Urinary bladder (tissue), 3 donors: ENCODE measurements at regions not wholly inside any gene's neighbourhood (a gene's known extent, or its start where the extent isn't known, plus 50 kb on each side); places are given as distances from the start of the nearest gene placed in this dataset.
"Not testable (repeated sequence)": the region's sequence is repeated elsewhere in the genome, so short reads cannot be mapped to it uniquely, and the experiment has no call there.

Experiments
- DNase-seq: peaks from one replicate; pipeline ENCODE4 v3.0.0-alpha.2; 2015; ENCODE audit errors: extremely low spot score
- H3K27ac ChIP-seq: one replicate; pipeline ENCODE4 v1.5.1; 2013; ENCODE audit warnings: low read depth, mild to moderate bottlenecking, moderate library complexity
- H3K36me3 ChIP-seq: one replicate; pipeline ENCODE4 v1.6.1; 2013; ENCODE audit warnings: mild to moderate bottlenecking, moderate library complexity; ENCODE audit not compliant: insufficient read depth
- H3K4me1 ChIP-seq: one replicate; pipeline ENCODE4 v1.6.1; 2013; ENCODE audit warnings: mild to moderate bottlenecking, moderate library complexity; ENCODE audit not compliant: insufficient read depth
- H3K4me3 ChIP-seq: one replicate; pipeline ENCODE4 v1.5.1; 2013; ENCODE audit warnings: low read depth, low read length
- WGBS: extraction: QIAGEN DNeasy Blood & Tissue Kit; methylation state at CpG from one replicate; pipeline ENCODE4 v1.1.7; 2013; 5-methylcytosine and 5-hydroxymethylcytosine counted together
- donor health status: healthy with polysubstance abuse.
- donor health status: healthy.

GRCh38 chr2:175259164-175259563, 77.7 kb upstream of the ATP5MC3 start:
- 91% methylated on average over 1 of the region's 1 CpG for WGBS
- no peaks in the 10 kb centered on the region for H3K36me3 ChIP-seq
- H3K4me1 ChIP-seq: no peaks in the 10 kb centered on the region
- DNase-seq: no peak
- no peak overlapping the region for H3K27ac ChIP-seq
- no peak overlapping the region for H3K4me3 ChIP-seq

GRCh38 chr2:175256806-175257585, 75.5 kb upstream of the ATP5MC3 start:
- H3K4me1 ChIP-seq: no peaks in the 10 kb centered on the region
- DNase-seq: no peak
- WGBS: 86% methylated on average over 69 of the region's 69 CpGs
- H3K27ac ChIP-seq: no peak overlapping the region
- H3K36me3 ChIP-seq: no peaks in the 10 kb centered on the region
- no peak overlapping the region for H3K4me3 ChIP-seq

GRCh38 chr2:175256391-175256790, 74.9 kb upstream of the ATP5MC3 start:
- not testable (repeated sequence) for DNase-seq, H3K36me3 ChIP-seq, H3K4me3 ChIP-seq, H3K27ac ChIP-seq, H3K4me1 ChIP-seq
- 74% methylated on average over 4 of the region's 4 CpGs for WGBS

- no peak overlapping the region for H3K4me3 ChIP-seq
- no peak overlapping the region for H3K27ac ChIP-seq
- no peaks in the 10 kb centered on the region for H3K36me3 ChIP-seq
- DNase-seq: no peak
- 46% methylated on average over 3 of the region's 3 CpGs for WGBS
- H3K4me1 ChIP-seq: no peaks in the 10 kb centered on the region
These were observed 72.4 kb upstream of the ATP5MC3 start for GRCh38 chr2:175253871-175254270.

GRCh38 chr2:175251425-175252041, 70.0 kb upstream of the ATP5MC3 start:
- no peaks in the 10 kb centered on the region for H3K36me3 ChIP-seq
- H3K4me3 ChIP-seq: no peak overlapping the region
- no peak overlapping the region for H3K27ac ChIP-seq
- no peaks in the 10 kb centered on the region for H3K4me1 ChIP-seq
- 27% methylated on average over 5 of the region's 5 CpGs for WGBS
- DNase-seq: no peak

GRCh38 chr2:175247159-175247558, 65.6 kb upstream of the ATP5MC3 start:
- no peak for DNase-seq
- Histone ChIP-seq H3K4me1 (no peaks in the 10 kb centered on the region), H3K27ac (no peak overlapping the region), H3K36me3 (no peaks in the 10 kb centered on the region), H3K4me3 (no peak overlapping the region)

- Histone ChIP-seq H3K4me1 (no peaks in the 10 kb centered on the region), H3K36me3 (no peaks in the 10 kb centered on the region), H3K4me3 (no peak overlapping the region), H3K27ac (no peak overlapping the region)
- 52% methylated on average over 1 of the region's 1 CpG for WGBS
- no peak for DNase-seq
These were observed 63.2 kb upstream of the ATP5MC3 start for GRCh38 chr2:175244697-175245096.

- Histone ChIP-seq H3K4me1 (no peaks in the 10 kb centered on the region), H3K4me3 (no peak overlapping the region), H3K27ac (no peak overlapping the region), H3K36me3 (no peaks in the 10 kb centered on the region)
- WGBS: 73% methylated on average over 2 of the region's 2 CpGs
- DNase-seq: no peak
These were observed 60.2 kb upstream of the ATP5MC3 start for GRCh38 chr2:175241691-175242090.

GRCh38 chr2:175240033-175240432, 58.5 kb upstream of the ATP5MC3 start:
- not testable (repeated sequence) for H3K27ac ChIP-seq, H3K36me3 ChIP-seq, DNase-seq, H3K4me1 ChIP-seq, H3K4me3 ChIP-seq
- WGBS: 98% methylated on average over 2 of the region's 2 CpGs

- H3K4me1 ChIP-seq: no peaks in the 10 kb centered on the region
- no peak for DNase-seq
- WGBS: 64% methylated on average over 4 of the region's 4 CpGs
- H3K4me3 ChIP-seq: no peak overlapping the region
- H3K27ac ChIP-seq: no peak overlapping the region
- H3K36me3 ChIP-seq: no peaks in the 10 kb centered on the region
These were observed 55.4 kb upstream of the ATP5MC3 start for GRCh38 chr2:175236930-175237329.

- WGBS: 65% methylated on average over 2 of the region's 2 CpGs
- no peaks in the 10 kb centered on the region for H3K4me1 ChIP-seq
These were observed 53.1 kb upstream of the ATP5MC3 start for GRCh38 chr2:175234650-175235049.

GRCh38 chr2:175234153-175234552, 52.6 kb upstream of the ATP5MC3 start:
- no peaks in the 10 kb centered on the region for H3K4me1 ChIP-seq
- no peaks in the 10 kb centered on the region for H3K36me3 ChIP-seq
- no peak overlapping the region for H3K4me3 ChIP-seq
- peak; percentile 17 for DNase-seq
- no peak overlapping the region for H3K27ac ChIP-seq

More at GRCh38 chr2:175234650-175235049, 53.1 kb upstream of the ATP5MC3 start:
- no peak for DNase-seq
- H3K27ac ChIP-seq: no peak overlapping the region
- H3K4me3 ChIP-seq: no peak overlapping the region
- H3K36me3 ChIP-seq: no peaks in the 10 kb centered on the region

- no peak overlapping the region for H3K4me3 ChIP-seq
- 20% methylated on average over 4 of the region's 4 CpGs for WGBS
- DNase-seq: peak; percentile 56
- H3K27ac ChIP-seq: no peak overlapping the region
- H3K4me1 ChIP-seq: no peaks in the 10 kb centered on the region
- H3K36me3 ChIP-seq: no peaks in the 10 kb centered on the region
These were observed 51.7 kb upstream of the ATP5MC3 start for GRCh38 chr2:175233135-175233719.
